ENCODE measurements at regions not wholly inside any gene's neighbourhood (a gene's known extent, or its start where the extent isn't known, plus 50 kb on each side); places are given as distances from the start of the nearest gene placed in this dataset.

DNA sequence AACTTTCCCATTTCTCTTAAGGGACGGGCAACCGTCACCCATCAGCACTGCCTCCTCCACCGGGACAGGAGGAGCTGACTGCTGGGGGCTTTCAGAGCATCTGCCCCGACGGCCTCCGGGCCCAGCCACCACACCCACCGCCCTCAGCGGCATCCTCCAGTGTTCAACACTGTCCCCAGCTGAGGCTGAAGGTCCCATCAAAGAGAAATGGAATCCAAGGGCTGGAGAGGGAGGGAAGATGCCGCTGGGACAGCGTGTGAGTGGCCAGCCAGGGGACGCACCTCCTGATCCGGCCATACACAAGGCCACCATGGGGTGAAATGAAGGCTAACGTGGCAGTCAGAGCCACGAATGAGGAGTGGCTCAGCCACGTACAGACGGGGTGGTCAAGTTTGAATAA lies 153.6 kb upstream of the PPP2R2D start:
- Histone ChIP-seq H3K4me3 (ENCODE audit: low read depth, low read length) (no peak overlapping the region), H3K27me3 (no peaks in the 10 kb centered on the region), H3K9me3 (no peaks in the 10 kb centered on the region), H3K4me1 (no peaks in the 10 kb centered on the region), H3K36me3 (no peaks in the 10 kb centered on the region)
- TF ChIP-seq, protein P1, sequence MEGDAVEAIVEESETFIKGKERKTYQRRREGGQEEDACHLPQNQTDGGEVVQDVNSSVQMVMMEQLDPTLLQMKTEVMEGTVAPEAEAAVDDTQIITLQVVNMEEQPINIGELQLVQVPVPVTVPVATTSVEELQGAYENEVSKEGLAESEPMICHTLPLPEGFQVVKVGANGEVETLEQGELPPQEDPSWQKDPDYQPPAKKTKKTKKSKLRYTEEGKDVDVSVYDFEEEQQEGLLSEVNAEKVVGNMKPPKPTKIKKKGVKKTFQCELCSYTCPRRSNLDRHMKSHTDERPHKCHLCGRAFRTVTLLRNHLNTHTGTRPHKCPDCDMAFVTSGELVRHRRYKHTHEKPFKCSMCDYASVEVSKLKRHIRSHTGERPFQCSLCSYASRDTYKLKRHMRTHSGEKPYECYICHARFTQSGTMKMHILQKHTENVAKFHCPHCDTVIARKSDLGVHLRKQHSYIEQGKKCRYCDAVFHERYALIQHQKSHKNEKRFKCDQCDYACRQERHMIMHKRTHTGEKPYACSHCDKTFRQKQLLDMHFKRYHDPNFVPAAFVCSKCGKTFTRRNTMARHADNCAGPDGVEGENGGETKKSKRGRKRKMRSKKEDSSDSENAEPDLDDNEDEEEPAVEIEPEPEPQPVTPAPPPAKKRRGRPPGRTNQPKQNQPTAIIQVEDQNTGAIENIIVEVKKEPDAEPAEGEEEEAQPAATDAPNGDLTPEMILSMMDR (IDR thresholded peaks at IDR 0.05; ENCODE audit: low read depth, low read length): no peak
- no peak for DNase-seq

DNA sequence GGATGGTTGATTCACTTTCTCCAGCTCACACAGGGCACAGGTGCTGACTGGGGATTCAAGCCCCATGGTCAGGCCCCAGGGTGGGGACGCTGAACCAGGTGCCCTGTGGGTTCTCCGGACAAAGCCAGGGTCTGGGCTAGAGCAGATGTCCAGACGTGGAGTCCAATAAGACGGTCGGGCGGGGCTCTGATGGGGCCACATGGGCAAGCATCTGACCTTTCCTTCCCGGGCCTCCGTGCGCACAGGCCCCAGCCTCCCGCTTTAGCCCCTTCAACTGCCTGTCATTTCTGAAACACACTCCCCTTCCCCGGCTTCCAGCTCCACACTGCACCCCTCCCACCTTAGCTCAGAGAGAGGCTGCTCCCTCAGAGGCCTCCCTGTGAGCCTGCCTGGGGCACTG lies 153.0 kb upstream of the PPP2R2D start:
- no peak for DNase-seq
- H3K4me3 ChIP-seq (ENCODE audit: low read depth, low read length): no peak overlapping the region
- no peaks in the 10 kb centered on the region for H3K27me3 ChIP-seq
- H3K36me3 ChIP-seq: no peaks in the 10 kb centered on the region
- H3K4me1 ChIP-seq: no peaks in the 10 kb centered on the region
- TF ChIP-seq, protein P1 (IDR thresholded peaks at IDR 0.05; ENCODE audit: low read depth, low read length): no peak
- H3K9me3 ChIP-seq: no peaks in the 10 kb centered on the region

DNA sequence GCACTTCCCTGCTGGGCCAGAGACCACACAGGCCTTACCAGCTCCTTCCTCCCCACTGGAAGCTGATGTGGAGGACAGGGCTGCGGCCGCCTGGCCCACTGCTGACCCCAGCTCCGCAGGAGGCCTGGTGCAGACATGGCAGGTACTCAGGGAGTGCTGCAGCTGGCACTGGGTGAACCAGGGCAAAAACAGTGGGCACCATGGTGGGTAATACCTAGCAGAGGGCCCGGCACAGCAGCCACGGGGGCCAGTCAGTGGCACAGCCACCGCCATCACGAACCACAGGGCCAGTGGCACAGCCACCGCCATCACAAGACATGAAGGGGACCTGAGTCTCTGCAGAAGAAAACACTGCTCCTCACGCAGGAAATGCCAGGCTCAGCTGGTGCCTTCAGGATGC lies 152.6 kb upstream of the PPP2R2D start:
- TF ChIP-seq, protein P1 (IDR thresholded peaks at IDR 0.05; ENCODE audit: low read depth, low read length): no peak
- no peak overlapping the region for H3K4me3 ChIP-seq (ENCODE audit: low read depth, low read length)
- H3K27me3 ChIP-seq: no peaks in the 10 kb centered on the region
- H3K36me3 ChIP-seq: no peaks in the 10 kb centered on the region
- H3K9me3 ChIP-seq: no peaks in the 10 kb centered on the region
- no peaks in the 10 kb centered on the region for H3K4me1 ChIP-seq
- no peak for DNase-seq

DNA sequence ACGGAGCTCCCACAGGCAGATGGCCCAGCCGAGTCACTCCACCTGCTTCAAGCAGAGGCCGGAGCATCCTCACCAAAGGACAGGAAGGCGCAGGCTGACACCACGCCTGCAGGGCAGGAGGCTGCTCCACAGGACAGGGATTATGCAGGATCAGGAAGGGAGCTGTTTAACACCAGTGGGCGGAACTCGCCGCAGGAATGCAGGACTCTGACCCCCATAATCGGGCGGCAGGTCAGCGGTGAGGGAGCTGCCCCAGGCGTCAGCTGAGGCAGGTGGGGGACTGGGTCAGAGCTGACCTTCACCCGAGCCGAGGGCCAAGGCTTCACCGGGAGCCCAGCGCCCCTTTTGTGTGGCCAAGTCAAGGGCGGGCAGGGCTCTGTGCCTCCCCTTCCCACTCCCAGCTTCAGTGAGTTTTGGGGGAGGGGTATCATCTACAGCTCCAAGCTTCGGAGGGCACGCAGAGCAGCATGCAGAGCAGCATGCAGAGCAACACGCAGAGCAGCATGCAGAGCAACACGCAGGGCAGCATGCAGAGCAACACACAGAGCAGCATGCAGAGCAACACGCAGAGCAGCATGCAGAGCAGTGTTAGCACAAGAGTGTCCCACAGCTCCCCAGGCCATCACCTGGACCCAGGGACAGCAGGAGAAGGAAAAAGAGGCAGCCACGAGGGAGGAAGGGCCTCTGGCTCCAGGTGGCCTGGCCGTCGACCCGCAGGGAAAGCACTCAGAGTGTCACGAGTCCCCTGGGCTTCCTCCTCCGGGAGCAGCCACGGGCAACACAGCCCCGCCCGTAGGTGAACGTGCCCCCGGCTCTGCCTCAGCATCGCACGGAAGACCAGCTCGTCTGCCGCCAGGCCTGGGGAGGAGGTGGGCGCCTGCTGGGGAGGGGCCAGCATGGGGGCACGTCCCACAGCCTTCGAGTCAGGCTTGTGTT lies 151.7 kb upstream of the PPP2R2D start:
- Histone ChIP-seq H3K27me3 (no peaks in the 10 kb centered on the region), H3K4me1 (no peaks in the 10 kb centered on the region), H3K4me3 (ENCODE audit: low read depth, low read length) (no peak overlapping the region), H3K9me3 (no peaks in the 10 kb centered on the region), H3K36me3 (no peaks in the 10 kb centered on the region)
- TF ChIP-seq, protein P1 (IDR thresholded peaks at IDR 0.05; ENCODE audit: low read depth, low read length): no peak
- no peak for DNase-seq

DNA sequence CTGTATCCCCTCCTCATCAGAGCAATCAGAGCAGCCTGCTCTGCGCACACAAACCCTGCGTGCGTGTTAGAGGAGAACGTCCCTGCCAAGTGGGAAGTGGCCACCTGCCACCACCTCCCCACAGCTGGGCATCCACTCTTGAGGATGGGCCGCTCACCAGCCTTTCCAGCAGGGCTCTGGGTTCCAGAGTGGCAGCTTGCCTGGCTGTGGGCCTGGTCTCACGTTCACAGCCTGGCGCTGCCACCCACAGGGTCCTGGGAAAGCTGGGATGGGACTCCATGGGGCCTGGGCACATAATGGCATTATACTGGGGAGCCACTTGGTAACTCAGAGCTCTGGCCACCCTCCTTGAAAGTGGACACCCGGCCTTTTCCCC lies 151.1 kb upstream of the PPP2R2D start:
- H3K36me3 ChIP-seq: no peaks in the 10 kb centered on the region
- H3K27me3 ChIP-seq: no peaks in the 10 kb centered on the region
- DNase-seq: no peak
- TF ChIP-seq, protein P1 (IDR thresholded peaks at IDR 0.05; ENCODE audit: low read depth, low read length): no peak
- no peak overlapping the region for H3K4me3 ChIP-seq (ENCODE audit: low read depth, low read length)
- no peaks in the 10 kb centered on the region for H3K9me3 ChIP-seq
- no peaks in the 10 kb centered on the region for H3K4me1 ChIP-seq

DNA sequence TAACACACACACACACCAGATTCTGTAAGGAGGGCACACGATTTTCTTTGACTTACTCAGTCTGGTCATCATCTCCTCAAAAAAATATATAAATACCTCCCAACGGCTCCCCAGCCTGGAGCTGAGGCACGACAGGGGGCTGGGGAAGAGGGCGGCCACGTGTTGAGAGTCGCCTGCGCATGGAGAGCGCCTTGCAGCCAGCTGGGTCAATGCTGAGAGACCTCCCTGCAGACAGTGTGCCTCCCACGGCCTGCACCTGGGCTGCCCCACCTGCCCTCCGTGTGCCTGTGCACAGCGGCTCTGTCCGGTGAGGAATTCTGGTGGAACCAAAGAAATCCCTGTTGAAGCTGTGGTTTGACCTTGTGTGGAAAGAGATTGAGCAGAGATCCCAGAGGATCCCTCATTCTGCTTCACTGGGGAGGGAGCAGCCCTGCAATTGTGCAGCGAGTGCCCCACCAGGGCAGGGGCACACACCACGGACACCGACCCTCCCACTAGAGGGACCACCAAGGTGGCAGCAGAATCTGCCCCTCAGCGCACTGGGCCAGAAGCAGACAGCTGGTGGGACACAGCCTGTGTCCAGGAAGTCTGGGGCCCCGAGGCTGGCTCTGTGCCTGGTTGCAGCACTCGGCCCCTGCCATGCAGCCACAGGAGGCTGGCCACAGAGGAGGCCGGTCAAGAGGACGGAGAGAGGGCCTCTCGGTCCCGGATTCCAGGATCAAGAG lies 150.5 kb upstream of the PPP2R2D start:
- TF ChIP-seq, protein P1 (IDR thresholded peaks at IDR 0.05; ENCODE audit: low read depth, low read length): no peak

More for the DNA sequence above, 150.5 kb upstream of the PPP2R2D start:
- Histone ChIP-seq H3K27me3 (no peaks in the 10 kb centered on the region), H3K4me1 (no peaks in the 10 kb centered on the region), H3K9me3 (no peaks in the 10 kb centered on the region), H3K36me3 (no peaks in the 10 kb centered on the region), H3K4me3 (ENCODE audit: low read depth, low read length) (no peak overlapping the region)
- DNase-seq: no peak

Data from BE2C (cell line).